SK-N-SH treated with all-trans-retinoic acid at 6 μM for 48 hours (cell line): ENCODE measurements at regions not wholly inside any gene's neighbourhood (a gene's known extent, or its start where the extent isn't known, plus 50 kb on each side); places are given as distances from the start of the nearest gene placed in this dataset.

ENCODE experiments used
- ATAC-seq: fragments of 200-7000 bp; cut with Tn5 transposase; 3 replicates; pipeline ENCODE4 v1.9.1; 2020; ENCODE audit warnings: mild to moderate bottlenecking, moderate library complexity
- ARNTL ChIP-seq: fragments of 450-650 bp; formaldehyde crosslinking; IDR thresholded peaks from 2 replicates; pipeline ENCODE4 v1.5.0; 2020; ENCODE audit warnings: low read depth, mild to moderate bottlenecking, moderate library complexity, borderline replicate concordance
- BACH2 ChIP-seq: fragments of 250-450 bp; sonication (Bioruptor Pico); IDR thresholded peaks from 2 replicates; pipeline ENCODE4 v1.9.0; 2021; ENCODE audit warnings: mild to moderate bottlenecking, borderline replicate concordance
- CSDC2 ChIP-seq: fragments of 250-450 bp; sonication (Bioruptor Pico); IDR thresholded peaks from 2 replicates; pipeline ENCODE4 v1.5.0; 2020; ENCODE audit warnings: mild to moderate bottlenecking, moderate library complexity
- OSR1 ChIP-seq: fragments of 250-450 bp; sonication (Bioruptor Pico); IDR thresholded peaks from 2 replicates; pipeline ENCODE4 v1.8.0; 2022; ENCODE audit warnings: moderate library complexity, mild to moderate bottlenecking, inconsistent platforms
- PATZ1 ChIP-seq: fragments of 250-450 bp; sonication (Bioruptor Pico); IDR thresholded peaks from 2 replicates; pipeline ENCODE4 v1.8.0; 2020; ENCODE audit warnings: mild to moderate bottlenecking, moderate library complexity, borderline replicate concordance
- POU6F1 ChIP-seq: fragments of 250-450 bp; sonication (Bioruptor Pico); IDR thresholded peaks from 2 replicates; pipeline ENCODE4 v1.8.0; 2021; ENCODE audit warnings: low read depth, mild to moderate bottlenecking, moderate library complexity, borderline replicate concordance
- PPARA ChIP-seq: fragments of 250-450 bp; sonication (Bioruptor Pico); IDR thresholded peaks from 2 replicates; pipeline ENCODE4 v1.5.0; 2020; ENCODE audit warnings: mild to moderate bottlenecking, borderline replicate concordance
- RARB ChIP-seq: fragments of 250-450 bp; sonication (Bioruptor Pico); IDR thresholded peaks from 2 replicates; pipeline ENCODE4 v1.8.0; 2021; ENCODE audit warnings: mild to moderate bottlenecking, moderate library complexity
- SNAI2 ChIP-seq: fragments of 250-450 bp; sonication (Bioruptor Pico); IDR thresholded peaks from 2 replicates; pipeline ENCODE4 v1.5.0; 2020; ENCODE audit warnings: mild to moderate bottlenecking, moderate library complexity
- TOX ChIP-seq: fragments of 250-450 bp; sonication (Bioruptor Pico); IDR thresholded peaks from 2 replicates; pipeline ENCODE4 v1.8.0; 2021; ENCODE audit warnings: mild to moderate bottlenecking, moderate library complexity, borderline replicate concordance
- ZNF70 ChIP-seq: fragments of 450-650 bp; formaldehyde crosslinking; IDR thresholded peaks from 2 replicates; pipeline ENCODE4 v1.5.0; 2020; ENCODE audit warnings: mild to moderate bottlenecking, moderate library complexity
- TF ChIP-seq, protein P1 (sequence below): fragments of 250-450 bp; sonication (Bioruptor Pico); IDR thresholded peaks from 2 replicates; pipeline ENCODE4 v1.5.0; 2020; ENCODE audit warnings: mild to moderate bottlenecking, moderate library complexity
- TF ChIP-seq, protein P2 (sequence below): fragments of 250-450 bp; sonication (Bioruptor Pico); IDR thresholded peaks from 2 replicates; pipeline ENCODE4 v1.5.1; 2021; ENCODE audit warnings: mild to moderate bottlenecking, moderate library complexity

DNA sequence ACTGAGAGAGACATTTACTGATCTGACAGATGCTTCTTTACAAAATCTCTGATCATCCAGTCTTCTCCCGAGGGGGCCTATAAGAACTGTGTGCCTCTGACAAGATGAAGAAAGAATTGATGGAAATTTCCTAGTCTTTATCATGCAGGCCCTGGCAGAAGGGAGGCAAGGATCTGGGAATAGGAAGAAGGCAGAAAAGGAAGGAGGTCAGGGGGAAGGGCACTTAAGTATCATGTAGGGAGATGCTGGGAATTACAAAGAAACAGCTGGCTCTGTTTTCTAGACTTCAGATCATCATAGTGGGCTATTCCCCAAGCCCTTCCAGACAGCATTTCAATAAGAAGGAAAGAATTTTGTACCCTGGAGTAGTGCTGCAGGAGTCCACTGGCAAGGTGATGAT, 243.3 kb upstream of the MOCS1 start:
- TF ChIP-seq POU6F1 (CRISPR knock-in tag) (no peak), OSR1 (CRISPR knock-in tag) (no peak)
- TF ChIP-seq, protein P1, sequence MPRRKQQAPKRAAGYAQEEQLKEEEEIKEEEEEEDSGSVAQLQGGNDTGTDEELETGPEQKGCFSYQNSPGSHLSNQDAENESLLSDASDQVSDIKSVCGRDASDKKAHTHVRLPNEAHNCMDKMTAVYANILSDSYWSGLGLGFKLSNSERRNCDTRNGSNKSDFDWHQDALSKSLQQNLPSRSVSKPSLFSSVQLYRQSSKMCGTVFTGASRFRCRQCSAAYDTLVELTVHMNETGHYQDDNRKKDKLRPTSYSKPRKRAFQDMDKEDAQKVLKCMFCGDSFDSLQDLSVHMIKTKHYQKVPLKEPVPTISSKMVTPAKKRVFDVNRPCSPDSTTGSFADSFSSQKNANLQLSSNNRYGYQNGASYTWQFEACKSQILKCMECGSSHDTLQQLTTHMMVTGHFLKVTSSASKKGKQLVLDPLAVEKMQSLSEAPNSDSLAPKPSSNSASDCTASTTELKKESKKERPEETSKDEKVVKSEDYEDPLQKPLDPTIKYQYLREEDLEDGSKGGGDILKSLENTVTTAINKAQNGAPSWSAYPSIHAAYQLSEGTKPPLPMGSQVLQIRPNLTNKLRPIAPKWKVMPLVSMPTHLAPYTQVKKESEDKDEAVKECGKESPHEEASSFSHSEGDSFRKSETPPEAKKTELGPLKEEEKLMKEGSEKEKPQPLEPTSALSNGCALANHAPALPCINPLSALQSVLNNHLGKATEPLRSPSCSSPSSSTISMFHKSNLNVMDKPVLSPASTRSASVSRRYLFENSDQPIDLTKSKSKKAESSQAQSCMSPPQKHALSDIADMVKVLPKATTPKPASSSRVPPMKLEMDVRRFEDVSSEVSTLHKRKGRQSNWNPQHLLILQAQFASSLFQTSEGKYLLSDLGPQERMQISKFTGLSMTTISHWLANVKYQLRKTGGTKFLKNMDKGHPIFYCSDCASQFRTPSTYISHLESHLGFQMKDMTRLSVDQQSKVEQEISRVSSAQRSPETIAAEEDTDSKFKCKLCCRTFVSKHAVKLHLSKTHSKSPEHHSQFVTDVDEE: no peak
- TF ChIP-seq, protein P2, sequence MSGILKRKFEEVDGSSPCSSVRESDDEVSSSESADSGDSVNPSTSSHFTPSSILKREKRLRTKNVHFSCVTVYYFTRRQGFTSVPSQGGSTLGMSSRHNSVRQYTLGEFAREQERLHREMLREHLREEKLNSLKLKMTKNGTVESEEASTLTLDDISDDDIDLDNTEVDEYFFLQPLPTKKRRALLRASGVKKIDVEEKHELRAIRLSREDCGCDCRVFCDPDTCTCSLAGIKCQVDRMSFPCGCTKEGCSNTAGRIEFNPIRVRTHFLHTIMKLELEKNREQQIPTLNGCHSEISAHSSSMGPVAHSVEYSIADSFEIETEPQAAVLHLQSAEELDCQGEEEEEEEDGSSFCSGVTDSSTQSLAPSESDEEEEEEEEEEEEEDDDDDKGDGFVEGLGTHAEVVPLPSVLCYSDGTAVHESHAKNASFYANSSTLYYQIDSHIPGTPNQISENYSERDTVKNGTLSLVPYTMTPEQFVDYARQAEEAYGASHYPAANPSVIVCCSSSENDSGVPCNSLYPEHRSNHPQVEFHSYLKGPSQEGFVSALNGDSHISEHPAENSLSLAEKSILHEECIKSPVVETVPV (CRISPR knock-in tag): no peak
- ATAC-seq: no peak

- TF ChIP-seq PATZ1 (CRISPR knock-in tag): no peak
- no peak for TF ChIP-seq BACH2 (CRISPR knock-in tag)
- TF ChIP-seq, protein P1: no peak
- TF ChIP-seq POU6F1 (CRISPR knock-in tag): no peak
- no peak for TF ChIP-seq SNAI2 (CRISPR knock-in tag)
- no peak for ATAC-seq
Observed at GRCh38 chr6:40176152-40176551, 241.9 kb upstream of the MOCS1 start.

GRCh38 chr6:40172272-40172671, 238.0 kb upstream of the MOCS1 start:
- TF ChIP-seq ZNF70 (no peak), ARNTL (no peak), PATZ1 (CRISPR knock-in tag) (no peak), BACH2 (CRISPR knock-in tag) (no peak), CSDC2 (CRISPR knock-in tag) (no peak), RARB (CRISPR knock-in tag) (no peak), PPARA (CRISPR knock-in tag) (no peak), TOX (CRISPR knock-in tag) (no peak), POU6F1 (CRISPR knock-in tag) (no peak)
- TF ChIP-seq, protein P1: no peak
- ATAC-seq: no peak
